ENCODE measurements at regions not wholly inside any gene's neighbourhood (a gene's known extent, or its start where the extent isn't known, plus 50 kb on each side); places are given as distances from the start of the nearest gene placed in this dataset.
"Not testable (repeated sequence)": the region's sequence is repeated elsewhere in the genome, so short reads cannot be mapped to it uniquely, and the experiment has no call there.

- not testable (repeated sequence) for H3K4me1 Mint-ChIP-seq (ENCODE audit: low read depth); H3K4me3 Mint-ChIP-seq; H3K9me3 Mint-ChIP-seq; H3K27ac Mint-ChIP-seq; H3K27me3 Mint-ChIP-seq; H3K36me3 Mint-ChIP-seq (ENCODE audit: low read depth)
These were observed 458.2 kb upstream of the GRM7 start for GRCh38 chr3:6402666-6403065.

GRCh38 chr3:6406923-6407322 lies 454.0 kb upstream of the GRM7 start:
- not testable (repeated sequence) for H3K4me3 Mint-ChIP-seq; H3K27ac Mint-ChIP-seq; H3K9me3 Mint-ChIP-seq; H3K27me3 Mint-ChIP-seq; H3K4me1 Mint-ChIP-seq (ENCODE audit: low read depth); H3K36me3 Mint-ChIP-seq (ENCODE audit: low read depth)

GRCh38 chr3:6416049-6416661 lies 444.8 kb upstream of the GRM7 start:
- Mint-ChIP-seq H3K36me3 (ENCODE audit: low read depth) (no peaks in the 10 kb centered on the region), H3K9me3 (peaks cover 4% of the 10 kb centered on the region), H3K4me1 (ENCODE audit: low read depth) (no peaks in the 10 kb centered on the region), H3K27ac (no peak overlapping the region), H3K4me3 (no peak overlapping the region), H3K27me3 (no peaks in the 10 kb centered on the region)

GRCh38 chr3:6417174-6417573 lies 443.7 kb upstream of the GRM7 start:
- H3K4me1 Mint-ChIP-seq (ENCODE audit: low read depth): no peaks in the 10 kb centered on the region
- H3K4me3 Mint-ChIP-seq: no peak overlapping the region
- peaks cover 4% of the 10 kb centered on the region for H3K9me3 Mint-ChIP-seq
- H3K27me3 Mint-ChIP-seq: no peaks in the 10 kb centered on the region
- no peaks in the 10 kb centered on the region for H3K36me3 Mint-ChIP-seq (ENCODE audit: low read depth)
- no peak overlapping the region for H3K27ac Mint-ChIP-seq

- Mint-ChIP-seq H3K27me3 (no peaks in the 10 kb centered on the region), H3K27ac (no peak overlapping the region), H3K4me3 (no peak overlapping the region), H3K9me3 (peaks cover 8% of the 10 kb centered on the region), H3K36me3 (ENCODE audit: low read depth) (no peaks in the 10 kb centered on the region), H3K4me1 (ENCODE audit: low read depth) (no peaks in the 10 kb centered on the region)
These were observed 442.4 kb upstream of the GRM7 start for GRCh38 chr3:6418485-6418884.

GRCh38 chr3:6421666-6422445 lies 439.1 kb upstream of the GRM7 start:
- Mint-ChIP-seq H3K4me1 (ENCODE audit: low read depth) (no peaks in the 10 kb centered on the region), H3K27me3 (no peaks in the 10 kb centered on the region), H3K9me3 (peaks cover 28% of the 10 kb centered on the region), H3K4me3 (no peak overlapping the region), H3K27ac (no peak overlapping the region), H3K36me3 (ENCODE audit: low read depth) (no peaks in the 10 kb centered on the region)

GRCh38 chr3:6425289-6425820 lies 435.6 kb upstream of the GRM7 start:
- H3K27me3 Mint-ChIP-seq: no peaks in the 10 kb centered on the region
- peaks cover 34% of the 10 kb centered on the region for H3K9me3 Mint-ChIP-seq
- H3K27ac Mint-ChIP-seq: no peak overlapping the region
- H3K4me1 Mint-ChIP-seq (ENCODE audit: low read depth): no peaks in the 10 kb centered on the region
- H3K4me3 Mint-ChIP-seq: no peak overlapping the region
- no peaks in the 10 kb centered on the region for H3K36me3 Mint-ChIP-seq (ENCODE audit: low read depth)

GRCh38 chr3:6428276-6428675 lies 432.6 kb upstream of the GRM7 start:
- H3K4me1 Mint-ChIP-seq (ENCODE audit: low read depth); H3K4me3 Mint-ChIP-seq; H3K27me3 Mint-ChIP-seq; H3K36me3 Mint-ChIP-seq (ENCODE audit: low read depth); H3K27ac Mint-ChIP-seq: not testable (repeated sequence)
- H3K9me3 Mint-ChIP-seq: peaks cover 39% of the 10 kb centered on the region

GRCh38 chr3:6435951-6436350 lies 425.0 kb upstream of the GRM7 start:
- Mint-ChIP-seq H3K27me3 (no peaks in the 10 kb centered on the region), H3K27ac (no peak overlapping the region), H3K4me3 (no peak overlapping the region), H3K9me3 (peaks cover 19% of the 10 kb centered on the region), H3K36me3 (ENCODE audit: low read depth) (no peaks in the 10 kb centered on the region), H3K4me1 (ENCODE audit: low read depth) (no peaks in the 10 kb centered on the region)

GRCh38 chr3:6437631-6438030 lies 423.3 kb upstream of the GRM7 start:
- Mint-ChIP-seq H3K4me1 (ENCODE audit: low read depth) (no peaks in the 10 kb centered on the region), H3K27ac (no peak overlapping the region), H3K9me3 (peaks cover 16% of the 10 kb centered on the region), H3K4me3 (no peak overlapping the region), H3K27me3 (no peaks in the 10 kb centered on the region), H3K36me3 (ENCODE audit: low read depth) (no peaks in the 10 kb centered on the region)

- Mint-ChIP-seq H3K27me3 (no peaks in the 10 kb centered on the region), H3K4me1 (ENCODE audit: low read depth) (no peaks in the 10 kb centered on the region), H3K36me3 (ENCODE audit: low read depth) (no peaks in the 10 kb centered on the region), H3K9me3 (peaks cover 13% of the 10 kb centered on the region), H3K27ac (no peak overlapping the region), H3K4me3 (no peak overlapping the region)
These were observed 422.9 kb upstream of the GRM7 start for GRCh38 chr3:6438031-6438430.

- Mint-ChIP-seq H3K27me3 (no peaks in the 10 kb centered on the region), H3K36me3 (ENCODE audit: low read depth) (no peaks in the 10 kb centered on the region), H3K4me3 (no peak overlapping the region), H3K4me1 (ENCODE audit: low read depth) (no peaks in the 10 kb centered on the region), H3K9me3 (peaks cover under 1% of the 10 kb centered on the region), H3K27ac (no peak overlapping the region)
These were observed 421.7 kb upstream of the GRM7 start for GRCh38 chr3:6439226-6439625.

- no peak overlapping the region for H3K4me3 Mint-ChIP-seq
- H3K4me1 Mint-ChIP-seq (ENCODE audit: low read depth): no peaks in the 10 kb centered on the region
- H3K27ac Mint-ChIP-seq: no peak overlapping the region
- H3K36me3 Mint-ChIP-seq (ENCODE audit: low read depth): no peaks in the 10 kb centered on the region
- H3K27me3 Mint-ChIP-seq: no peaks in the 10 kb centered on the region
- H3K9me3 Mint-ChIP-seq: no peaks in the 10 kb centered on the region
These were observed 421.1 kb upstream of the GRM7 start for GRCh38 chr3:6439824-6440223.

GRCh38 chr3:6444888-6445658 lies 415.8 kb upstream of the GRM7 start:
- H3K9me3 Mint-ChIP-seq: no peaks in the 10 kb centered on the region
- H3K27ac Mint-ChIP-seq: no peak overlapping the region
- no peaks in the 10 kb centered on the region for H3K4me1 Mint-ChIP-seq (ENCODE audit: low read depth)
- no peak overlapping the region for H3K4me3 Mint-ChIP-seq
- no peaks in the 10 kb centered on the region for H3K27me3 Mint-ChIP-seq
- H3K36me3 Mint-ChIP-seq (ENCODE audit: low read depth): no peaks in the 10 kb centered on the region

- H3K4me3 Mint-ChIP-seq: no peak overlapping the region
- H3K27me3 Mint-ChIP-seq: no peaks in the 10 kb centered on the region
- H3K4me1 Mint-ChIP-seq (ENCODE audit: low read depth): no peaks in the 10 kb centered on the region
- no peaks in the 10 kb centered on the region for H3K9me3 Mint-ChIP-seq
- no peaks in the 10 kb centered on the region for H3K36me3 Mint-ChIP-seq (ENCODE audit: low read depth)
- no peak overlapping the region for H3K27ac Mint-ChIP-seq
These were observed 413.6 kb upstream of the GRM7 start for GRCh38 chr3:6447166-6447801.
